ENCODE measurements at regions not wholly inside any gene's neighbourhood (a gene's known extent, or its start where the extent isn't known, plus 50 kb on each side); places are given as distances from the start of the nearest gene placed in this dataset.

DNA sequence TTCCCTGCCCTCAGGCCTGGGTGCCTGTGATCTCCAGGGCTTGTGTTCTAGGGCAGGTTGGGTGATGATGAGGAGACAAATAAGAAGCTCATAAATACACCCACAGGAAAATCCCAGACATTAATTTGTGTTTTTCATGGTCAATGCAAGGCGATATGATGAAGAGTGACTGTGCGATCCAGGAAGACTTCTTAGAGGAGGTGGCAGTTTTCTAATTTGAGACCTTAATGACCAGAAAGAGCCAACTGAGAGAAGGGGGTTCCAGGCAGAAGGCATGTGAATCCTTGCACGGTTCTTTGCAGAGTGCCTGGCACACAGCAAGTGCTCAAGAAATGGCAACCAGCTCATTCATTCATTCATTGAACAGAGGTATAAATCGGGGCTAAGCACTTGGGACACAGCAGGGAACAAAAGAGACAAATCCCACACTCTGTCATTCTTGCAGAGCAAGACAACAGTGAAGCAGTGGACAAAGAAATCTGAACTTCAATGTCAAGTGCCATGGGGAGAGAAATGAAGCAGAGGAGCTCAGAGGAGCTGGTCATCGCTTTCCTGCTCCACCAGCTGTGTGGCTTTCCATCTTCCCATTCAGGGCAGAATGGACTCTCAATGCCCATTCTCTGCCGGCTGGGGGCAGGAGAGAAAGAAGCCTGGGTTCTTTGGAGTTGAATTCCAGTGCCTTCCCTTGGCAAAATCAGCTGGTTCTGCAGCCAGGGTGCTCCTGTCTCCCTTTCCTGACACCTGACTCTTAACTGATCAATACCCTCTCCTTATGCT, 128.3 kb downstream of the AACS start:
- DNase-seq (ENCODE audit: low spot score): no peak

DNA sequence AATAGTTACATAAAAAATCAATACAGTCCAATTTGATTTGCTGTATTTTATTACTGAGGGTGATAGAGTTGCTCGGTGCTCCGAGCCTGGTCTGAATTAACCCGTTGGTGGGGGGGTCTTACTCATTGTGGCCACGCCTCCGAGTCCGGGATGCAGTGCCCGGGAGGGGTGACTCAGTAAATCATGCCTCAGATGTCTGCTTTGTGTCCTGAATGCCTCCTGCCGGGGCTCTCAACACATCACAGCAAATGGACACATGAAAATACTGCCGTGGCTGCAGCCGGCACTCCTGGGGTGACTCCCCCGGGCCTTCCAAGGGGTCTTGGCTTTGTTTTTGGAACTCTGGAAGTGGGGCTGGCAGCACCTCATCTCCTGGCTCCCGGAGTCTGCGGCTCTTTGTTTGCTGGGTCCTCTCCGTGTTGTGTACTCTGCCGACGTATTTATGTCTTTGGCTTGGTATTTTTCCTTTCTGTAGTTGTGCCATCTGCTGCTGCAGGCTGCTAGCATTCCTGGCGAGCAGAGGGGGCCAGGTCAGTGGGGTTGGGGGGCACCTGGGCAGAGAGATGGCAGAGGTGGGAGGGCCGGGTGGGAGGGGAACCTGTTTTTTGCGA, 129.0 kb downstream of the AACS start:
- DNase-seq (ENCODE audit: low spot score): peak; percentile 61

DNA sequence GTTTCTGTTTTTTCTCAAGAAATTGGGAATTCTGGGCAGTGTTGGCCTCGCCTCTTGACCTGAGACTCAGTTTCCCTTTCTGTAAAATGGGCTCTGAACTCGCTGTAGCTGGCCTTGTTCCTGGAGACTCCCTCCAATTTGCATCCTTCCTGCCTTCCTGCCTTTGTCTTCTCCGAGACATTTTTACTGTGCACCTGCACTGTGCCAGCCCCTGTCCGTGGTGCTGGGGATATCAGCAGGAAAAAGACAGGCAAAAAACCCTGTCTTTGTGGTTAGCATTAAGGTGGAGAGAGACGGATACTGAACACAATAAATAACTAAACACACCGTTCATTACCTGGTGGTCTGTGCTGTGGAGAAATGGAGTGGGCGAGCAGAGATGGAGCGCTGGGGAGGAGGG, 129.8 kb downstream of the AACS start:
- DNase-seq (ENCODE audit: low spot score): no peak

DNA sequence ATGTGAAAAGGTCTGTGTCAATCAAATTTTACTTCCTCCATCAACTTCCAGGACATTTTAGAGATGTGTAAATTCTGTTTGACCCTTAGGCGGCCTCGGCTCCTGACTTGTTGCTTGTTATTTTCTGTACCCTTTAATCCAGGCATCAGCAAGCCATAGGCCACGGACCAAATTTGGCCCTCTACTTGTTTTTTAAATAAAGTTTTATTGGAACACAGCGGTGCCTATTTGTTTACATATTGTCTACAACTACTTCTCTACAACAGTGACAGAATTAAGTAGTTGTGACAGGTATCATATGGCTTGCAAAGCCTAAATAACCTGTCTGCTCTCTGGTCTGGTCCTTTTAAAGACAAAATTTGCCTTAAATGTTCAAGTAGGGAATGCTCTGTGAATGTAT, 132.1 kb downstream of the AACS start:
- DNase-seq (ENCODE audit: low spot score): no peak

DNA sequence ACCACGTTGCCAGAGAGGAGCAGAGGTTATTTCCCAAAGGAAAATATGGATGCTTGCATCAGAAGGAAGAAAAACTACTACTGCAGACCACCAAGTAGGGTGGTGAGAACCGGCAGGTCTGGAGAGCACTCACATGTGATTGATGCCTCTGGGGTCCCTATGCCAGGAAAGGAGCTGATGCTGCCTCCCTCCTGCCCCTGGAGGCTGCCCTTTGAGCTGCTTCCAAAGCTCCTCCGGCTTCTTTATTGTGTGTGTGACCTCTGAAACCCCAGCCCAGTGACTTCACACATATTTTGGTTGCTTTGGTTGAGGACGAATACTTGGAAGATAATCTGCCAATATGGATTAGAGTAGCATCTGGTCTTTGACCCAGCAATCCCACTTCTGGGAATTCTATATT, 133.4 kb downstream of the AACS start:
- DNase-seq (ENCODE audit: low spot score): no peak

GRCh38 chr12:125201090-125201489, 135.9 kb downstream of the AACS start:
- DNase-seq (ENCODE audit: low spot score): no peak

DNA sequence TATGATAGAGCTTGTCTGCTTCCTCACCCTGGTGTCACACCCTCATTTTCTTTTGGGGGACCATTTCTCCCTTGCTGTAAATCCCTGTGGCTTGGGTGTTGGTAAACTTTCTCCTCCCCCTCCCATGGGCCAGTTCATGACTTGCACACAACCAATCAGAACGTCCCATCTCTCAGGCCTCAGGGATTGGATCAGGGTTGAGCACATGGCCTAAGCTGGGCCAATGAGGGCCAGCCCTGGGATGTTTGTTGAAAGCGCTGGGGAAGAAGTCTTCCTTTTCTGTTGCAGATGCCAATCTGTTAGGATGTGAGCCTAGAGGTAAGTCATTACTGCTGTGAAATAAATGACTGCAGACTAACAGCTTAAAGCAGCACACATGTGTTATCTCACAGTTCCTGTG, 136.7 kb downstream of the AACS start:
- DNase-seq (ENCODE audit: low spot score): no peak

GRCh38 chr12:125202421-125202820, 137.2 kb downstream of the AACS start:
- DNase-seq (ENCODE audit: low spot score): no peak

DNA sequence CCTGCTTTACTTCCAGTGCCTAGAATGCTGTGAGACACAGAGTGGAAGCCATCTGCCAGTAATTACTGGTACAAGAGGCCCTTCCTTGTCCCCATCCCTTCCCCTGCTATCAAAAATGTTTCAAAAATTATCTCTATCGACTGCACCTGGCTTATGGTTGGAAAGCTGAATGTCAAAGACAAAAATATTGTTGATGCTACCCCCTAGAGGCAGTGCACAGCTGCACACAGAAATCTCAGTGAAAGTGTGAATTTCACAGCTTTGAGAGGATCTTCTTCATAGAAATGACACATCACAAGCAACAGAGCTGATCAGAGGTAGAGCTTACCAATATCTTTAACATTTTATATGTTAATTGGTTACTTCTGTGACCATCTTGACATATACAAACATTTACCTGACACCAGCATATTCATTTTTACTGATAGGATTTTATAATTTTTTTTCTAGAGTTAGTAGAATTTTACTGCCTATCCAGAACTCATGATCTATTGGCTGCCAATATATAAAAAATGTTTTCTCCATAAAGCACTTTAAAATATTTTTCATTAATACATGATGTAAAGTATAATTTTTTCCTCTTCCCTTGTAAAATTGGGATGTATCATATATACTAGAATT, 138.0 kb downstream of the AACS start:
- DNase-seq (ENCODE audit: low spot score): peak; percentile 31

GRCh38 chr12:125205386-125205785, 140.2 kb downstream of the AACS start:
- no peak for DNase-seq (ENCODE audit: low spot score)

GRCh38 chr12:125206711-125207110, 141.5 kb downstream of the AACS start:
- no peak for DNase-seq (ENCODE audit: low spot score)

DNA sequence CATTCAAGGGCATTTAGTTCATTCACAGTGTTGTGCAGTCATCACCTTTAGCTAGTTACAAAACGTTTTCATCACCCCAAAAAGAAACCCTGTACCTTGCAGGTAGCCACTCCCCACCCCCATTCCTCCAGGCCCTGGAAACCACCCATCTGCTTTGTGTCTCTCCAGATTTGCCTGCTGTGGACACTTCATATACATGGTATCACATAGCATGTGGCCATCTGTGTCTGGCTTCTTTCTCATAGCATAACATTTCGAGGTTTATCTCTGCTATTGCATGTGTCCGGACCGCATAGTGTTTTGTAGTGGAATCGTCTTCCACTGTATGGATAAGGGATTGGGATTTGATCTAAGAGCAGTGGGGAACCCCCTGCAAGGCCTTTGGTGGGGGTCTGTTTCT, 143.1 kb downstream of the AACS start:
- DNase-seq (ENCODE audit: low spot score): no peak

- no peak for DNase-seq (ENCODE audit: low spot score)
Observed at GRCh38 chr12:125208942-125209341, 143.7 kb downstream of the AACS start.

GRCh38 chr12:125210104-125210755, 145.0 kb downstream of the AACS start:
- DNase-seq (ENCODE audit: low spot score): no peak

GRCh38 chr12:125211464-125211863, 146.2 kb downstream of the AACS start:
- DNase-seq (ENCODE audit: low spot score): no peak

DNA sequence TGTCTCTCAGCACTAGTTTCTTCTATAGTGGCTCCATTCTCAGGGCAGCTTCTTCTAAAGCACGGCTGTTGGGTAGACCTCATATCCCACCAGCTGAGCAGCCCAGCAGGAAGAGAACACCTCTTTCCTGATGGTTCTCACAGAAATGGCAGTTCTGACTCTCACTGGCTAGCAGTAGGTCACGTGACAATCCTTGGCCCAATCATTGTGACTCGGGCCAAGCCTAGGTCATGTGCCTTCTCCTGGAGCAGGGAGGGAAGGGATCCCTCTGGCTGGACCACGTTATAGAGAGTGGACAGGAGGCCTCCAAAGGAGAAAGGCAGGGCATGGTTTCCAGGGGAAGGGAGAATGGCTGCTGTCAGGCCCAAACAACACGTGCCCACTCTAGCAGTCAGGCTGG, 149.1 kb downstream of the AACS start:
- no peak for DNase-seq (ENCODE audit: low spot score)

- no peak for DNase-seq (ENCODE audit: low spot score)
Observed at GRCh38 chr12:125216756-125217155, 151.5 kb downstream of the AACS start.

DNA sequence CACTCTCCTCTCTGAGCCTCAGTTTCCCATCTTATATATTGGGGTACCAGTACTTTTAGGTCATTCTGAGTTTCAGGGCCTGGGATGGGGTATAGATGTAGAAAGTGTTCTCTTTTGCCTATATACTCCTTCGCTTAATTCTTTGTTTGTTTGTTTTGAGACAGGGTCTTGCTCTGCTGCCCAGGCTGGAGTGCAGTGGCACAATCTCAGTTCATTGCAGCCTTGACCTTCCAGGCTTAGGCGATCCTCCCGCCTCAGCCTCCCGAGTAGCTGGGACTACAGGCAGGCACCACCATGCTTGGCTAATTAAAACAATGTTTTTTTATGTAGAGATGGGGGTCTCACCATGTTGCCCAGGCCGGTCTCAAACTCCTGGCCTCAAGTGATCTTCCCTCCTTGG, 152.1 kb downstream of the AACS start:
- no peak for DNase-seq (ENCODE audit: low spot score)

DNA sequence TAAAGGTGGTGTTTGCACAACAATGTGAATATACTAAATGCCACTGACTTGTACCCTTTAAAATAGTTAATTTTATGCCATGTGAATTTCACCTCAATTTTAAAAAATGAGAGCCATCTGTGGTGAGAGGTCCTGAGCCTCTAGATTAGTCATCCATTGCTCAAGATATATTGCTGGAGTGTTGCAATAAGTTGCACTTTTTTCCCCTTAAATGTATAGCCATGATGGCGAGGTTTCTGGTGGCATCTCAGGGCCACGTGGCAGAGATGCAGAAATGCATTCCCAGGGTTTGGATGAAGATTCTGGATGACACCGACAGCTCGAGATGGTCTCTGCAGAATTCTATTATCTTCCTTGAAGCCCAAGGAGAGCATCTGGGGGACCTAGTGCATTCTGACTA, 153.7 kb downstream of the AACS start:
- no peak for DNase-seq (ENCODE audit: low spot score)

- DNase-seq (ENCODE audit: low spot score): no peak
Observed at GRCh38 chr12:125220404-125221273, 155.4 kb downstream of the AACS start.

- DNase-seq (ENCODE audit: low spot score): no peak
Observed at GRCh38 chr12:125221602-125222001, 156.4 kb downstream of the AACS start.

DNA sequence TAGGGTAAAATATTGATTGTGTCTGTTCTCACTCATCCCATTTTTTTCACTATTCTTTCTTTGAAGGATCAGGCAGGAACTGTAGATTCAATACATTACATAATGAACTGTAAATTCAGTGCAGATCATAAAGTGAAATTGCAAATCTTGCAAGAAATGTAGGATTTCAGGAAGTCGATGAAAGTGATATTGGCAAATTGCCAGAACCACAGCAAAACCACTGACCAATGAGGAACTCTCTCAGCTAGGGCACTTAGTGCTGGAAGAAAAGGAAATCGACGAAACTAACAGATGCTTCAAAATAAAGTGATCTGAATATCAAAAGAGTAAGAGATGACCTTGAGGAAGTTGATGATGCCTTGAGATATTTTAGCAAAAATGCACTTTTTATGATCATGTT, 157.6 kb downstream of the AACS start:
- no peak for DNase-seq (ENCODE audit: low spot score)
